IMR-90 (cell line): ENCODE measurements at regions not wholly inside any gene's neighbourhood (a gene's known extent, or its start where the extent isn't known, plus 50 kb on each side); places are given as distances from the start of the nearest gene placed in this dataset.

Experiments used
- ATAC-seq: fragments of 200-7000 bp; cut with Tn5 transposase; 2 replicates; pipeline ENCODE4 v1.9.1; 2020; ENCODE audit warnings: low read depth, mild to moderate bottlenecking, moderate library complexity
- BruUV-seq: library from RNA; stranded (reverse); fragments of 400-500 nt; replicated peaks from 2 replicates; lab custom pipeline; 2021; lab: Mats Ljungman, UMichigan
- CTCF ChIA-PET: fragments of 300-600 bp; formaldehyde crosslinking; extraction: SDS; loops from one replicate; lab custom pipeline; 2021; ENCODE audit warnings: antibody characterized with exemption; lab: Yijun Ruan, JAX
- POLR2A ChIA-PET: fragments of 300-600 bp; sonication (Branson Sonifier 250); formaldehyde crosslinking; loops from one replicate; lab custom pipeline; 2022; ENCODE audit warnings: antibody characterized with exemption; ENCODE audit not compliant: unreplicated experiment; lab: Charles Lee
- DNase-seq: peaks from one replicate; pipeline ENCODE4 v3.0.0; 2013
- H2AFZ ChIP-seq: replicated peaks from 2 replicates; pipeline ENCODE3; 2013; ENCODE audit warnings: low read length, mild to moderate bottlenecking; ENCODE audit not compliant: poor library complexity
- H2AK5ac ChIP-seq: 2 replicates; pipeline ENCODE4 v1.6.1; 2013; ENCODE audit warnings: low read depth, low read length, inconsistent platforms
- H2AK9ac ChIP-seq: replicated peaks from 2 replicates; pipeline ENCODE3; 2013; ENCODE audit warnings: mild to moderate bottlenecking, low read depth, low read length, moderate library complexity; ENCODE audit not compliant: poor library complexity
- H2BK120ac ChIP-seq: 2 replicates; pipeline ENCODE4 v1.6.1; 2013; ENCODE audit warnings: low read depth, low read length, inconsistent platforms
- H2BK15ac ChIP-seq: 3 replicates; pipeline ENCODE4 v1.6.1; 2013; ENCODE audit warnings: low read depth, low read length, inconsistent platforms
- H2BK20ac ChIP-seq: 2 replicates; pipeline ENCODE4 v1.6.1; 2013; ENCODE audit warnings: low read depth, mild to moderate bottlenecking, inconsistent platforms, low read length, moderate library complexity
- H2BK5ac ChIP-seq: 2 replicates; pipeline ENCODE4 v1.6.1; 2013; ENCODE audit warnings: mild to moderate bottlenecking, low read depth, low read length, inconsistent platforms; ENCODE audit not compliant: poor library complexity, severe bottlenecking
- H3K14ac ChIP-seq: replicated peaks from 2 replicates; pipeline ENCODE4 v1.6.1; 2013; ENCODE audit warnings: low read depth, low read length, inconsistent platforms
- H3K18ac ChIP-seq: 2 replicates; pipeline ENCODE4 v1.6.1; 2013; ENCODE audit warnings: low read depth, low read length, control low read depth
- H3K23ac ChIP-seq: 2 replicates; pipeline ENCODE4 v1.6.1; 2013; ENCODE audit warnings: low read depth, low read length, inconsistent platforms
- H3K27ac ChIP-seq: 2 replicates; pipeline ENCODE4 v1.5.1; 2013; ENCODE audit warnings: mild to moderate bottlenecking, control low read depth, low read length; ENCODE audit not compliant: insufficient read depth
- H3K27me3 ChIP-seq: 2 replicates; pipeline ENCODE4 v1.6.1; 2013; ENCODE audit warnings: low read length; ENCODE audit not compliant: control insufficient read depth, insufficient read depth
- H3K36me3 ChIP-seq: 2 replicates; pipeline ENCODE4 v1.6.1; 2013; ENCODE audit warnings: low read length, mixed read lengths; ENCODE audit not compliant: control insufficient read depth, insufficient read depth
- H3K4ac ChIP-seq: 2 replicates; pipeline ENCODE4 v1.6.1; 2013; ENCODE audit warnings: low read depth, low read length, inconsistent platforms
- H3K4me1 ChIP-seq: 2 replicates; pipeline ENCODE4 v1.6.1; 2013; ENCODE audit warnings: low read length, mixed read lengths; ENCODE audit not compliant: control insufficient read depth, insufficient read depth
- H3K4me2 ChIP-seq: 2 replicates; pipeline ENCODE4 v1.6.1; 2013; ENCODE audit warnings: low read depth, mild to moderate bottlenecking, control low read depth, low read length, moderate library complexity
- H3K4me3 ChIP-seq: 2 replicates; pipeline ENCODE4 v1.5.1; 2013; ENCODE audit warnings: low read depth, mild to moderate bottlenecking, control low read depth, low read length, moderate library complexity; ENCODE audit not compliant: insufficient read depth
- H3K56ac ChIP-seq: 2 replicates; pipeline ENCODE4 v1.6.1; 2013; ENCODE audit warnings: low read length, inconsistent platforms; ENCODE audit not compliant: insufficient read depth; ENCODE audit errors: extremely low read depth
- H3K79me1 ChIP-seq, 2 experiments: 2 replicates each; pipeline ENCODE4 v1.6.1; 2013; ENCODE audit warnings: low read length in 2 of 2, inconsistent platforms in 1 of 2, low read depth in 1 of 2
- H3K9ac ChIP-seq: 2 replicates; pipeline ENCODE4 v1.6.1; 2013; ENCODE audit warnings: low read depth, low read length, control low read depth
- H3K9me1 ChIP-seq: 2 replicates; pipeline ENCODE4 v1.6.1; 2013; ENCODE audit warnings: low read length, inconsistent platforms; ENCODE audit not compliant: insufficient read depth
- H3K9me3 ChIP-seq: 2 replicates; pipeline ENCODE4 v1.6.1; 2013; ENCODE audit warnings: low read length; ENCODE audit not compliant: control insufficient read depth, insufficient read depth
- H4K20me1 ChIP-seq: 2 replicates; pipeline ENCODE4 v1.6.1; 2013; ENCODE audit warnings: low read length, inconsistent platforms; ENCODE audit not compliant: insufficient read depth
- H4K5ac ChIP-seq: 2 replicates; pipeline ENCODE4 v1.6.1; 2013; ENCODE audit warnings: mild to moderate bottlenecking, low read depth, low read length, control low read depth
- H4K8ac ChIP-seq, 2 experiments: 2 replicates each; pipeline ENCODE4 v1.6.1; 2013; ENCODE audit warnings: low read depth in 2 of 2, low read length in 2 of 2, control low read depth in 1 of 2, inconsistent platforms in 1 of 2
- H4K91ac ChIP-seq: 2 replicates; pipeline ENCODE4 v1.6.1; 2013; ENCODE audit warnings: low read depth, low read length, inconsistent platforms; ENCODE audit not compliant: insufficient read depth
- BHLHE40 ChIP-seq: fragments of 150-350 bp; IDR thresholded peaks from 2 replicates; pipeline ENCODE4 v1.6.1; 2016; ENCODE audit warnings: mild to moderate bottlenecking, low read depth, low read length
- CEBPB ChIP-seq: IDR thresholded peaks from 2 replicates; pipeline ENCODE4 v1.6.1; 2012; ENCODE audit warnings: low read depth, low read length, improper control_type of control experiment
- CHD1 ChIP-seq: IDR thresholded peaks from 2 replicates; pipeline ENCODE4 v1.6.1; 2012; ENCODE audit warnings: low read depth, low read length, improper control_type of control experiment
- CTCF ChIP-seq: conservative IDR thresholded peaks from 2 replicates; pipeline ENCODE4 v1.5.1; 2012; ENCODE audit warnings: mild to moderate bottlenecking, low read depth, low read length, improper control_type of control experiment
- ELK1 ChIP-seq: fragments of 150-350 bp; IDR thresholded peaks from 2 replicates; pipeline ENCODE4 v1.6.1; 2016; ENCODE audit warnings: low read depth, mild to moderate bottlenecking, low read length, moderate library complexity, borderline replicate concordance
- FOS ChIP-seq: fragments of 150-350 bp; IDR thresholded peaks from 2 replicates; pipeline ENCODE4 v1.6.1; 2016; ENCODE audit warnings: low read depth, low read length
- MAZ ChIP-seq: IDR thresholded peaks from 2 replicates; pipeline ENCODE4 v1.6.1; 2012; ENCODE audit warnings: low read depth, mild to moderate bottlenecking, low read length, improper control_type of control experiment, moderate library complexity, borderline replicate concordance
- POLR2A ChIP-seq: IDR thresholded peaks from 2 replicates; pipeline ENCODE4 v1.6.1; 2012; ENCODE audit warnings: mild to moderate bottlenecking, low read depth, low read length
- SMC3 ChIP-seq: fragments of 150-350 bp; IDR thresholded peaks from 2 replicates; pipeline ENCODE4 v1.6.1; 2016; ENCODE audit warnings: low read depth, mild to moderate bottlenecking, antibody characterized with exemption, low read length, moderate library complexity
- USF2 ChIP-seq: fragments of 150-350 bp; IDR thresholded peaks from 2 replicates; pipeline ENCODE4 v1.6.1; 2017; ENCODE audit warnings: mild to moderate bottlenecking, antibody characterized with exemption, low read length, low read depth
- WGBS, 2 experiments: methylation state at CpG; one replicate each; pipeline versions ENCODE4 v1.1.5 to v1.1.7; 2013; ENCODE audit warnings: missing lambda C conversion rate in 2 of 2; ENCODE audit not compliant: insufficient read length in 1 of 2; ENCODE audit errors: extremely low coverage in 2 of 2; 5-methylcytosine and 5-hydroxymethylcytosine counted together
- dilution Hi-C: fragments of 300-500 bp; cut with HindIII; formaldehyde crosslinking; loops from one replicate; pipeline ENCODE4 v1.14.3; 2018; ENCODE audit warnings: low sequenced_read_pairs; ENCODE audit not compliant: unreplicated experiment
- in situ Hi-C: fragments of 300-500 bp; cut with MboI; formaldehyde crosslinking; loops from 3 replicates; pipeline ENCODE4 v1.14.3; 2019; ENCODE audit warnings: low sequenced_read_pairs, inconsistent platforms, mixed read lengths
- intact Hi-C: fragments of 100-400 bp; cut with micrococcal nuclease; formaldehyde crosslinking; loops from 2 replicates; pipeline ENCODE4 v1.10.0; 2022

GRCh38 chr5:125367702-125368101 is 621.3 kb upstream of the ZNF608 start:
- no peak overlapping the region for H4K8ac ChIP-seq
- no peak overlapping the region for H3K23ac ChIP-seq
- H3K9me3 ChIP-seq = no peaks in the 10 kb centered on the region
- H2BK15ac ChIP-seq = no peak overlapping the region
- no peak overlapping the region for H2AK5ac ChIP-seq
- H2AK9ac ChIP-seq = no peak overlapping the region
- no peak overlapping the region for H3K4me3 ChIP-seq
- no peak overlapping the region for H4K91ac ChIP-seq
- H3K4me2 ChIP-seq = no peak overlapping the region
- no CpG with 5 or more reads among the region's 1 CpG for WGBS, 2 experiments
- ChIA-PET CTCF (no interaction called here), POLR2A (no interaction called here)
- no peak overlapping the region for H3K4ac ChIP-seq
- no peaks in the 10 kb centered on the region for H3K9me1 ChIP-seq
- no peak overlapping the region for H3K9ac ChIP-seq
- no peak overlapping the region for H2BK20ac ChIP-seq
- H2BK120ac ChIP-seq = no peak overlapping the region
- H2AFZ ChIP-seq = no peak overlapping the region
- H3K18ac ChIP-seq = no peak overlapping the region
- H3K27me3 ChIP-seq = no peaks in the 10 kb centered on the region
- DNase-seq (no peak), ATAC-seq (no peak)
- no peaks in the 10 kb centered on the region for H3K4me1 ChIP-seq
- H3K79me1 ChIP-seq = no peaks in the 10 kb centered on the region
- dilution Hi-C loops = no loop called here
- BruUV-seq = no TSS peak
- no peak overlapping the region for H3K56ac ChIP-seq
- no peaks in the 10 kb centered on the region for H4K20me1 ChIP-seq
- H3K27ac ChIP-seq = no peak overlapping the region
- H3K14ac ChIP-seq = no peak overlapping the region
- in situ Hi-C loops = no loop called here
- no peak overlapping the region for H4K5ac ChIP-seq
- H3K36me3 ChIP-seq = no peaks in the 10 kb centered on the region
- no peak for TF ChIP-seq CHD1
- no peak for TF ChIP-seq SMC3
- no peak for TF ChIP-seq FOS
- no peak for TF ChIP-seq MAZ
- no peak for TF ChIP-seq POLR2A
- no peak for TF ChIP-seq USF2
- no peak for TF ChIP-seq BHLHE40
- TF ChIP-seq ELK1 = no peak
- TF ChIP-seq CEBPB = no peak
- TF ChIP-seq CTCF = no peak
- intact Hi-C loops = loop anchor here (2.0 kb wide), 1 partner anchor 25 kb away; no protein-coding TSS in a partner anchor
- H2BK5ac ChIP-seq = no peak overlapping the region
